ENCODE measurements at regions not wholly inside any gene's neighbourhood (a gene's known extent, or its start where the extent isn't known, plus 50 kb on each side); places are given as distances from the start of the nearest gene placed in this dataset.
A peak's percentile ranks its signal among the peaks of the same experiment; 100 is the strongest.

- H3K4me2 ChIP-seq = no peak overlapping the region
- DNase-seq (ENCODE audit: low read depth in 1 of 2, low spot score in 1 of 2) = peak in 1 of 2 experiments; percentile 7
- CTCF ChIA-PET = no interaction called here
- no peaks in the 10 kb centered on the region for H3K9me3 ChIP-seq
- POLR2A ChIA-PET = no interaction called here
- TF ChIP-seq ZFP36 (IDR thresholded peaks at IDR 0.05; ENCODE audit: borderline replicate concordance, partially characterized antibody) = no peak
- no peak for TF ChIP-seq MAFK (IDR thresholded peaks at IDR 0.05; ENCODE audit: partially characterized antibody)
- no peak for TF ChIP-seq RCOR1 (IDR thresholded peaks at IDR 0.05; ENCODE audit: low read depth, low read length)
- TF ChIP-seq RARB (CRISPR knock-in tag; IDR thresholded peaks at IDR 0.05) = no peak
- no peak for TF ChIP-seq HOXB13 (CRISPR knock-in tag; IDR thresholded peaks at IDR 0.05; ENCODE audit: low read depth)
- no peak for TF ChIP-seq TFCP2L1 (CRISPR knock-in tag; IDR thresholded peaks at IDR 0.05)
- no peak overlapping the region for H3K27ac ChIP-seq
- FAIRE-seq = no peak
- no peaks in the 10 kb centered on the region for H3K4me1 ChIP-seq
- no peak overlapping the region for H3K4me3 ChIP-seq
- no peak; a peak in 1 of 6 replicates for ATAC-seq
- WGBS (ENCODE audit: missing lambda C conversion rate) = 66% methylated on average over 5 of the region's 5 CpGs
Measured at GRCh38 chr12:13603953-13604352, 377.4 kb downstream of the GRIN2B start.

DNA sequence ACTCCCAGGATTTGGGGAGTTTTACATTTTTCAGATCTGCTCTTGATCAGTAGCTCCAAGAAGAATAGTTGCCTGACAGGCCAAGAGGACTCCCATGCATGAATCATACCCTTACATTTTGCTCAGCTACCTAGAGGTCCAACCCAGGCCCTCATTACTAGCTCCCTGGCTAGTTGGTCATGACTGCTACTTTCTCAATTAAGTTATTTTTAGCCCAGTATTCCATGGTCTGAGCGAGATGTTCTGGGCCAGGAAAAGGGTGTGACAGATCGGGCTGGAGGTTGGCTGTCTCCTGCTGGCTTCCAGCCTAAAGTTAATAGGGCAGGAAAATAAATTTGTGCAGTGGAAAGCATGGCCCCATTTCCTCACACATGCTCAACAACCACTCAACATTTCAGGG is 379.2 kb downstream of the GRIN2B start:
- no peaks in the 10 kb centered on the region for H3K9me3 ChIP-seq
- H3K27ac ChIP-seq = no peak overlapping the region
- ChIA-PET CTCF (no interaction called here), POLR2A (no interaction called here)
- FAIRE-seq = no peak
- DNase-seq (ENCODE audit: low read depth in 1 of 2, low spot score in 1 of 2) = no peak
- H3K4me2 ChIP-seq = no peak overlapping the region
- no peak for ATAC-seq
- no peaks in the 10 kb centered on the region for H3K4me1 ChIP-seq
- no peak overlapping the region for H3K4me3 ChIP-seq
- WGBS (ENCODE audit: missing lambda C conversion rate) = 49% methylated on average over 2 of the region's 2 CpGs
- TF ChIP-seq NFE2L2 (conservative IDR thresholded peaks at IDR 0.05; ENCODE audit: low read length) (no peak), NR3C1 (IDR thresholded peaks at IDR 0.05) (no peak), TFCP2L1 (CRISPR knock-in tag; IDR thresholded peaks at IDR 0.05) (no peak), POLR2A (IDR thresholded peaks at IDR 0.05; ENCODE audit: low read length) (no peak), PHF8 (IDR thresholded peaks at IDR 0.05; ENCODE audit: borderline replicate concordance, low read depth) (no peak), KDM1A (IDR thresholded peaks at IDR 0.05; ENCODE audit: low read depth) (no peak), RNF2 (IDR thresholded peaks at IDR 0.05; ENCODE audit: borderline replicate concordance, low read depth) (no peak), CTCF (IDR thresholded peaks at IDR 0.05) (no peak), MAFK (IDR thresholded peaks at IDR 0.05; ENCODE audit: partially characterized antibody) (no peak), HOXA7 (CRISPR knock-in tag; IDR thresholded peaks at IDR 0.05) (no peak), EHF (CRISPR knock-in tag; IDR thresholded peaks at IDR 0.05) (no peak), FOSB (CRISPR knock-in tag; IDR thresholded peaks at IDR 0.05) (no peak)
- TF ChIP-seq, protein P1, sequence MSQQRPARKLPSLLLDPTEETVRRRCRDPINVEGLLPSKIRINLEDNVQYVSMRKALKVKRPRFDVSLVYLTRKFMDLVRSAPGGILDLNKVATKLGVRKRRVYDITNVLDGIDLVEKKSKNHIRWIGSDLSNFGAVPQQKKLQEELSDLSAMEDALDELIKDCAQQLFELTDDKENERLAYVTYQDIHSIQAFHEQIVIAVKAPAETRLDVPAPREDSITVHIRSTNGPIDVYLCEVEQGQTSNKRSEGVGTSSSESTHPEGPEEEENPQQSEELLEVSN (IDR thresholded peaks at IDR 0.05; ENCODE audit: borderline replicate concordance, low read depth) = no peak

DNA sequence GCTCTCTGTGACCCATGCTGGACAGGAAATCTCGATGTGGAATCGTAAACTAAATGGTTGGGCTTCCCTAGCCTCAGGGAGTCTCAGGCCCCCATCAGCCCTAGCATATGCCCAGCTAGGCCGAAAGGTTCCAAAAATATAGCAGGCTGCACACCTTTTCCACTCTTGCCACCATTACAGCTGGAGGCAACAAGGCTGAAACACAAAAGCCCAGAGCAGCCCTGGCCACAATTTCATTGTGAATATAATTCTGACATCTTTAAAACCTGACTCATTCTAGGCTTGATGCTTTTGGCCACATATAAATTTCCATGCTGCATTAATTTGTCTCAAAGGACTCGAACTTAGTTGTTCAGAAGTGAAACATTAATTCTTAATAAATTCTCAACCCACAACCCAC is 382.2 kb downstream of the GRIN2B start:
- no peak for DNase-seq (ENCODE audit: low read depth in 1 of 2, low spot score in 1 of 2)
- H3K4me2 ChIP-seq = no peak overlapping the region
- H3K4me3 ChIP-seq = no peak overlapping the region
- no peaks in the 10 kb centered on the region for H3K9me3 ChIP-seq
- H3K27ac ChIP-seq = no peak overlapping the region
- ATAC-seq = no peak
- H3K4me1 ChIP-seq = no peaks in the 10 kb centered on the region
- no peak for FAIRE-seq
- POLR2A ChIA-PET = no interaction called here
- WGBS (ENCODE audit: missing lambda C conversion rate) = 61% methylated on average over 4 of the region's 4 CpGs
- no peak for TF ChIP-seq CTCF (IDR thresholded peaks at IDR 0.05)
- no peak for TF ChIP-seq HES2 (IDR thresholded peaks at IDR 0.05)
- CTCF ChIA-PET = interaction anchor here (0.9 kb wide), 1 partner anchor 18 kb away, joined by 4 read pairs; no protein-coding TSS in a partner anchor

Data from A549 (cell line).